ENCODE measurements at regions not wholly inside any gene's neighbourhood (a gene's known extent, or its start where the extent isn't known, plus 50 kb on each side); places are given as distances from the start of the nearest gene placed in this dataset.
"Not testable (repeated sequence)": the region's sequence is repeated elsewhere in the genome, so short reads cannot be mapped to it uniquely, and the experiment has no call there.

DNA sequence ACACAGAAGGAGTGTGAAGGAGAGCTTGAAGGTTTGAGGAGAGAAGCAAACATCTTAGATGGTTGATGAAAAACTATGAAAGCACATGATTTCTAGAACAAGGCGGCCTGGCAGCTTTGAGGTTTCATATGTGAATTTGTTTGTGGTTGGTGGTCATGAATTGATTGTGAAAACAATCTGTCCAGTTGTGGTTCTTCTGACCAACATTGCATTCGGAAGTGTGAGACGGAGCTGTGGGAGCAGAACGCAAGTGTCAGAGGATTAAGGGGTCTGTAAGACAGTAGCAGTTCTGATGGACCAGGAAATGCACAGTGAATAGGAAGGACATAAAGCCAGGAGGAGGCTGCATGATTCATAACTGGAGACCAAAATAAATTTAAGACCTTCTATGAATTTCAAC lies 594.6 kb downstream of the NXPH1 start:
- no peak overlapping the region for H3K4me3 ChIP-seq (replicated peaks in 1 of 2; ENCODE audit: low read depth in 2 of 2, low read length in 2 of 2)
- no peak for DNase-seq (ENCODE audit: low read depth in 2 of 2)
- TF ChIP-seq, protein P1, sequence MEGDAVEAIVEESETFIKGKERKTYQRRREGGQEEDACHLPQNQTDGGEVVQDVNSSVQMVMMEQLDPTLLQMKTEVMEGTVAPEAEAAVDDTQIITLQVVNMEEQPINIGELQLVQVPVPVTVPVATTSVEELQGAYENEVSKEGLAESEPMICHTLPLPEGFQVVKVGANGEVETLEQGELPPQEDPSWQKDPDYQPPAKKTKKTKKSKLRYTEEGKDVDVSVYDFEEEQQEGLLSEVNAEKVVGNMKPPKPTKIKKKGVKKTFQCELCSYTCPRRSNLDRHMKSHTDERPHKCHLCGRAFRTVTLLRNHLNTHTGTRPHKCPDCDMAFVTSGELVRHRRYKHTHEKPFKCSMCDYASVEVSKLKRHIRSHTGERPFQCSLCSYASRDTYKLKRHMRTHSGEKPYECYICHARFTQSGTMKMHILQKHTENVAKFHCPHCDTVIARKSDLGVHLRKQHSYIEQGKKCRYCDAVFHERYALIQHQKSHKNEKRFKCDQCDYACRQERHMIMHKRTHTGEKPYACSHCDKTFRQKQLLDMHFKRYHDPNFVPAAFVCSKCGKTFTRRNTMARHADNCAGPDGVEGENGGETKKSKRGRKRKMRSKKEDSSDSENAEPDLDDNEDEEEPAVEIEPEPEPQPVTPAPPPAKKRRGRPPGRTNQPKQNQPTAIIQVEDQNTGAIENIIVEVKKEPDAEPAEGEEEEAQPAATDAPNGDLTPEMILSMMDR (IDR thresholded peaks at IDR 0.05; ENCODE audit: low read depth, low read length), result no peak

DNA sequence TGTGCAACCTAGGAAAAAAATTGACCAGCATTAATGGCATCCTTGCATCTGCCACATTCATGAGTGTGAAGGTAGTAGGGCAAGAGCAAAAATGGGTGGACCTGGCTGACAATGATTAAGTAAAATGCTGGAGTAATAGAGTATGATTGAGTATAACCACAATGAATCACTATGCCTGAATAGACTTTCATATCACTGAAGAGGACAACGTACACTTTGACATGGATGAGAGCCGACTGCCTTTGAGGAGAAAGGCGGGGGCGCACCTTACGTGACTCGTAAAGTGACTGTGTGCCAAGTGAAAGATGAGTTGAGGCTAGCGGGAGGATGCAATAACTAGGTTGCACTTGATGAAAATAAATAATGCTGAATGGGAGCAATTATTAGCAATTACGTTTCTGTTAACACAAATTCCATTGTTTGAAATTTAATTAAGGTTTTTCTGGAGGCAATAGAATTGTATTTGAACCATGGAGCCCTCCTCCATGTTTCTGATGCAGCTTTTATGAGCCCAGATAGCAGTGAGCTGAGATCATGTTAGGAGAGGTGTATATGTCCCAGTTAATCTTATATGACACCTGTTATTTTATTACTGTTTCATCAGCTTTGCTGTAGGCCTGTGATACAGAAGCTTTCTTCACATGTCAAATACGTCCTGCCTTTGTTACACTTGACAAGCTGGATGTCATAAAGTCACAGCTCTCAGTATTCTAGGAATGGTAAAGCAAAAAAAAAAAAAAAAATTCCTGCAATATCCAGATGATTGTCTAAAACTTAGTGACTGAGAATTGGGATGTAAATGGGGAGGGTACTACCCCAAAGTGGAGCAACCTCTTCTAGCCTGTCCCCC lies 596.5 kb downstream of the NXPH1 start:
- TF ChIP-seq, protein P1 (IDR thresholded peaks at IDR 0.05; ENCODE audit: low read depth, low read length), result no peak
- no peak for DNase-seq (ENCODE audit: low read depth in 2 of 2)

DNA sequence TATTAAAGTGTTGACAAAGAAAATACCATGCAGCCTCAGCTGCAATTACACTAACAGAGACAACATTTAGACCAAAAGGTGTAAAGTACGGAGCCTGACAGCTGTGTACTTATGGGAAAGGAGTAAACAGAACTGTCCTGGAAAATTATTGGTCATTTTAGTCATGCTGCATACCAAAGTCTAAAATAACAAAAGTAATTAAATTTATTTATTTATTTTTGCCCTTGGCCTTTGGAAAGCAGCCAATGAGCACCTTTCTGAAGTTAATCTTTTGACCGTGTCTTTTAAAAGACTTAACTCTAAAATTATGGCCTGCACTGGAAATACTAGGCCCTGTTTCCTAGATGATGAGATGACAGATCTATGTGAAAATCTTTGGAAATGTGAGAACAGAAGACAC lies 597.6 kb downstream of the NXPH1 start:
- no peak overlapping the region for H3K4me3 ChIP-seq (replicated peaks in 1 of 2; ENCODE audit: low read depth in 2 of 2, low read length in 2 of 2)
- DNase-seq (ENCODE audit: low read depth in 2 of 2), result no peak
- TF ChIP-seq, protein P1 (IDR thresholded peaks at IDR 0.05; ENCODE audit: low read depth, low read length), result no peak

More for the DNA sequence above, 596.5 kb downstream of the NXPH1 start:
- H3K4me3 ChIP-seq (replicated peaks in 1 of 2; ENCODE audit: low read depth in 2 of 2, low read length in 2 of 2), result no peak overlapping the region

DNA sequence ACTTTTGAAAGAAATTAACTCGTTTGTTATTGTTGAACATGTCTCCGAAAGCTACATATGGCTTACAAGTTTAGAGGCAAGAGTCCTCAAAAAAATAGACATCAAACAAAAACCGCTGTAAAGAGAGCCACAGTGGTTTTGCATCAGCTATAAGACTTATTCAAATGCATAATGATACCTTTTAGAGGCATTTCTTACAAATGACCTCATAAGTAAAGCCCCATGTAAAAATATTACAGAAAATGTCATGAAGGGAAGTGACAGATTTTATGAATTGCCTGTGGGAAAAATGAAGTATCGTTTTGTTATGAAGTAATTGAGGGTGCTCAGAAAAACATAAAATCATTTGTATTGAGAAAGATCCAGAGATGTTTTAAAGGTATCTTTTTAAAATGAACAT lies 598.0 kb downstream of the NXPH1 start:
- TF ChIP-seq, protein P1 (IDR thresholded peaks at IDR 0.05; ENCODE audit: low read depth, low read length), result no peak
- no peak for DNase-seq (ENCODE audit: low read depth in 2 of 2)
- H3K4me3 ChIP-seq (replicated peaks in 1 of 2; ENCODE audit: low read depth in 2 of 2, low read length in 2 of 2), result no peak overlapping the region

DNA sequence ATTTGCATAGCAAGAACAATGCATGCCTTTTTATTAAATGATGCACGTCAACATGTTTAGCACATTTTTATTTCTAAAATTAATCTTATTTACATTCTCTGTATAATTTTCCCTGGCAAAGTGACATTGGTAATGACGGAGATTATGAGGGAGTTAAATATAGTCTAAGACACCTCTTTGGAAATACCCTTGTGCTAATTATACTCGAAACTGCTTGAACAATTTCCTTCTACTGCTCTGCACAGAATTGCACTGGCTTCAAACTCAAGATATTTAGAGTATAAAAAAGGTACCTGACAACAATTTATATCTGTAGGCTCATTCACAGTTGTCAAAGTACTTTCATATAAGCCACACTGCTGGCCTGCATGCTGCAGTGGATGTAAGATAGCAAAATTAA lies 602.7 kb downstream of the NXPH1 start:
- DNase-seq (ENCODE audit: low read depth in 2 of 2), result no peak
- H3K4me3 ChIP-seq (replicated peaks in 1 of 2; ENCODE audit: low read depth in 2 of 2, low read length in 2 of 2), result no peak overlapping the region
- TF ChIP-seq, protein P1 (IDR thresholded peaks at IDR 0.05; ENCODE audit: low read depth, low read length), result no peak

DNA sequence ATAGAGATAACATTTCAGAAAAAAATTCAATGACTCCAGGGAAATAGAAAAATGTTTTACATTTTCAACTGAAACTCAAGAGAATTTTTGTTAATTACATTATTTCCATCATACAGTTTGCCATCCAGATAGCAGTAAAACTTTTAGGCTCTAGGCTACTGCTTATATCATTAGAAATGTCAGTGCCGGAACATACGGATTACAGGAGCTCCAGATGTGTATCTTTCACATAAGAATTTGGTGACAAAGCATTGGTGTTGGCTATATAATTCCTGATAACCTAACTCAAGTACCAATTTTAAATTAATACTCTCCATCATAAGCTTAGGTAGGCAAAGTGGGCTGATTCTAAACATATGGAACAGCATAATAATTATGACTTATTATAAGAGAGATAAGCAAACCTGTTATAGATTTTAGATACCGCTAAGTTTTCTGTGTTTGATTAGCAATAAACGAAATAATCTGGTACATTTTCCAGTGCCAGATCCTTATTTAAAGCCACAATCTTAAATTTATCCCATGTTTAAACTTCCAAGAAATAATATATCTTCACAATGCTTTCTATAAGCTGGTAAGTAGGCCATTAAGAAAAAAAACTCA lies 637.9 kb downstream of the NXPH1 start:
- DNase-seq (ENCODE audit: low read depth in 2 of 2), result no peak
- no peak overlapping the region for H3K4me3 ChIP-seq (replicated peaks in 1 of 2; ENCODE audit: low read depth in 2 of 2, low read length in 2 of 2)
- TF ChIP-seq, protein P1 (IDR thresholded peaks at IDR 0.05; ENCODE audit: low read depth, low read length), result no peak

DNA sequence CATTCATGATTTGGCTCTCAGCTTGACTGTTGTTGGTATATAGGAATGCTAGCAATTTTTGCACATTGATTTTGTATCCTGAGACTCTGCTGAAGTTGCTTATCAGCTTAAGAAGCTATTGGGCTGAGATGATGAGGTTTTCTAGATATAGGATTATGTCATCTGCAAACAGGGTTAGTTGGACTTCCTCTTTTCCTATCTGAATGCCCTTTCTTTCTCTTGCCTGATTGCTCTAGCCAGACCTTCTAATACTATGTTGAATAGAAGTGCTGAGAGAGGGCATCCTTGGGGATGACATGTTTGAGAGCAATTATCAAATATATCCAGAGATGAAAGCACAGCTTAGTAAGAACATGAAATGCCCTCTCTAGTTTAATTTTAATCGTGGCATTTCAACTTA lies 642.4 kb downstream of the NXPH1 start:
- not testable (repeated sequence) for DNase-seq (ENCODE audit: low read depth in 2 of 2); H3K4me3 ChIP-seq (replicated peaks in 1 of 2; ENCODE audit: low read depth in 2 of 2, low read length in 2 of 2)

Measured in cardiac fibroblast (primary cell).